ENCODE measurements at regions not wholly inside any gene's neighbourhood (a gene's known extent, or its start where the extent isn't known, plus 50 kb on each side); places are given as distances from the start of the nearest gene placed in this dataset.

DNA sequence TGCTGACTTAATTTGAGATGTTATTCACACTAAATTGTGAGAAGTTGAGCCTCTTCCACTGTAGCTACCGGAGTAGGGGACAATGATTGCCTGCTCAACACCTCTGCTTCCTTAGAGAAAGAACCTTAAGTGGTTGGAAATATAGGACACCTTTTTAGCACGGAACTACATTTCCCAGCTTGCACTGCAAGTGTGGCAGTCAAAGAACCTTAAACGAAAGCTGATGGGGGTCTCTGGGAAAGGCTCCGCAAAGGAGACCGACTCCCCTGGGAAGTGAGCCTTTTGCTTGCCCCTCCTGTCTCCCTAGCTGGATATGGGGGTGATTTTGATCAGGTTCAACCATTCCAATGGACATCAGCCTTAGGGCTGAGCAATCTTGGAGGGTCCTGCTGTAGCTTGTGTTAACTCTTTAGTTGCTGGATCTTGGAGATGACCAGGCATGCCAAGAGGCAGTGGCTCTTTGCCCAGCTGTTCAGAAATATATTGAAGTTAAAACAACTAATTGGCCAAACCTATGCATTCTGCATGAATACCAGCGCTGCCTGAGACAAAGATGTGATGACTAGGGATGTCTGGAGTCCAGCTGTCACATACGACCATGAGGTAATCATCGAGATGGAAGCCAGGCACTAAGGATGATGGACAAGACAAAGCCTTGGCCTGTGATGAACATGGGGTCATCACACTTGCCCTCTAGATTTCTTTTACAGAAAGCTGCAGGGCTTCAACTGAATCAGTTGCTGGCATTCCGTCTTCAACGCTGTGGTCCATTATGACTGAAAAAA lies 286.5 kb downstream of the FOXO1 start:
- TF ChIP-seq, protein P1, sequence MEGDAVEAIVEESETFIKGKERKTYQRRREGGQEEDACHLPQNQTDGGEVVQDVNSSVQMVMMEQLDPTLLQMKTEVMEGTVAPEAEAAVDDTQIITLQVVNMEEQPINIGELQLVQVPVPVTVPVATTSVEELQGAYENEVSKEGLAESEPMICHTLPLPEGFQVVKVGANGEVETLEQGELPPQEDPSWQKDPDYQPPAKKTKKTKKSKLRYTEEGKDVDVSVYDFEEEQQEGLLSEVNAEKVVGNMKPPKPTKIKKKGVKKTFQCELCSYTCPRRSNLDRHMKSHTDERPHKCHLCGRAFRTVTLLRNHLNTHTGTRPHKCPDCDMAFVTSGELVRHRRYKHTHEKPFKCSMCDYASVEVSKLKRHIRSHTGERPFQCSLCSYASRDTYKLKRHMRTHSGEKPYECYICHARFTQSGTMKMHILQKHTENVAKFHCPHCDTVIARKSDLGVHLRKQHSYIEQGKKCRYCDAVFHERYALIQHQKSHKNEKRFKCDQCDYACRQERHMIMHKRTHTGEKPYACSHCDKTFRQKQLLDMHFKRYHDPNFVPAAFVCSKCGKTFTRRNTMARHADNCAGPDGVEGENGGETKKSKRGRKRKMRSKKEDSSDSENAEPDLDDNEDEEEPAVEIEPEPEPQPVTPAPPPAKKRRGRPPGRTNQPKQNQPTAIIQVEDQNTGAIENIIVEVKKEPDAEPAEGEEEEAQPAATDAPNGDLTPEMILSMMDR (IDR thresholded peaks at IDR 0.05) = no peak
- TF ChIP-seq POLR2A (IDR thresholded peaks at IDR 0.05) = no peak
